Muscle layer of colon (tissue), 2 donors: ENCODE measurements at regions not wholly inside any gene's neighbourhood (a gene's known extent, or its start where the extent isn't known, plus 50 kb on each side); places are given as distances from the start of the nearest gene placed in this dataset.

ENCODE experiments used
- H3K27ac ChIP-seq: one replicate; pipeline ENCODE4 v1.7.0; 2013; ENCODE audit warnings: low read depth, mild to moderate bottlenecking, low read length, moderate library complexity
- H3K27me3 ChIP-seq, 2 donors: one replicate each; pipeline ENCODE4 v1.7.0; 2013; ENCODE audit warnings: low read length in 2 of 2, mild to moderate bottlenecking in 2 of 2; ENCODE audit not compliant: insufficient read depth in 2 of 2, control insufficient read depth in 1 of 2
- H3K36me3 ChIP-seq: one replicate; pipeline ENCODE4 v1.7.0; 2013; ENCODE audit warnings: mild to moderate bottlenecking, low read length; ENCODE audit not compliant: insufficient read depth
- H3K4me1 ChIP-seq: one replicate; pipeline ENCODE4 v1.7.0; 2013; ENCODE audit warnings: mild to moderate bottlenecking, low read length; ENCODE audit not compliant: insufficient read depth
- H3K4me3 ChIP-seq, 2 donors: one replicate each; pipeline ENCODE4 v1.7.0; 2013; ENCODE audit warnings: low read length in 2 of 2, low read depth in 1 of 2, mild to moderate bottlenecking in 1 of 2, moderate library complexity in 1 of 2
- H3K9ac ChIP-seq: one replicate; pipeline ENCODE4 v1.7.0; 2013; ENCODE audit warnings: low read length
- H3K9me3 ChIP-seq: one replicate; pipeline ENCODE4 v1.7.0; 2013; ENCODE audit warnings: mild to moderate bottlenecking, low read length
- donor health status: abdominal sarcoma.
- donor health status: Adenocarcinoma of cecum.

DNA sequence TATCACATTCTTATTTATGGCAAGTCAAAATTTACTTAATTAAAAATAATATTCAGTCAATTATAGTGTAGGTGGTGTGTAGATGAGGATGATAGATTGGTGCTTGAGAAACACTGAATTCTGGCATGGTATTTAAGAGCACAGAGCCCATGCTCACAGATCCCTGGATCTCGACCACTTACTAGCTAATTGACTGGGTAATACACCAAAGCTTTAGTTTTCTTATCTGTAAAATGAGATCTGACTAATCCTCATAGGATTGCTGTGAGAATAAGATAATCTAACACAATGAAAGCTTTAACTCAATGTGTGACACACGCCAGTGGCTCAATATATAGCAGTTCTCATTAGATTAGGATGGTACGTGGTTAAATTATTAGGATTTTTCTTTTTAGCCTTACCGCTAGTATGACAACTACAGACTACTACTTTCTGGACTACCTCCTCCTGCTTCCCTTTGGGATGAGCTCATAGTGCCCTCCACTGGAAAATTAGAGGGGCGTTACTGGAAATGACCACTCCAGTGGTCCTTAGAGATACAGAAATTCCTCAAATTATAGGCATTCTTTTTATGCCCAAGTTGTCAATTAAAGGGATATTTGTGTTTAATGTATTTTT is 482.8 kb upstream of the TBX3 start:
- Histone ChIP-seq H3K27me3 (no peaks in the 10 kb centered on the region), H3K36me3 (no peaks in the 10 kb centered on the region), H3K4me3 (no peak overlapping the region), H3K9ac (no peak overlapping the region), H3K27ac (no peak overlapping the region), H3K9me3 (no peaks in the 10 kb centered on the region), H3K4me1 (no peaks in the 10 kb centered on the region)

DNA sequence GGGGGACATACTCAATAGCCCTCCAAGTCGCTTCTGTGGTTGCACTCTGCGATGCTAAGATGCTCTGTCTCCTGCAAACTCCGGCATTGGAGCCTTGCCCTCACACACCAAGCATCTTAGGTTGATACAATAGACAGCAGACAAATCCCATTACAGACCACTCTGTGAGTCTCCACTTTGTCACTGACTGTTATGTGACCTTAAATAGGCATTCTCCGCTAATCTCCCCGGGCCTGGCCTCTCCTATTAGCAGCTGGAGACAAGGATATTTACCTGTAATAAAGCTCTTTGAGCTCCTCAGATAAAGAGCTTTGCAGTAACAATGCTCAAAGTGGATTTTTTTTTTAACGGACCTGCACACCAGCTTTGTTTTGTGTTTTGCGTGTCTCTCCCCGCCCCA is 479.7 kb upstream of the TBX3 start:
- no peaks in the 10 kb centered on the region for H3K4me1 ChIP-seq
- H3K4me3 ChIP-seq, result no peak overlapping the region
- no peak overlapping the region for H3K27ac ChIP-seq
- no peaks in the 10 kb centered on the region for H3K27me3 ChIP-seq
- H3K36me3 ChIP-seq, result no peaks in the 10 kb centered on the region
- no peaks in the 10 kb centered on the region for H3K9me3 ChIP-seq
- no peak overlapping the region for H3K9ac ChIP-seq

DNA sequence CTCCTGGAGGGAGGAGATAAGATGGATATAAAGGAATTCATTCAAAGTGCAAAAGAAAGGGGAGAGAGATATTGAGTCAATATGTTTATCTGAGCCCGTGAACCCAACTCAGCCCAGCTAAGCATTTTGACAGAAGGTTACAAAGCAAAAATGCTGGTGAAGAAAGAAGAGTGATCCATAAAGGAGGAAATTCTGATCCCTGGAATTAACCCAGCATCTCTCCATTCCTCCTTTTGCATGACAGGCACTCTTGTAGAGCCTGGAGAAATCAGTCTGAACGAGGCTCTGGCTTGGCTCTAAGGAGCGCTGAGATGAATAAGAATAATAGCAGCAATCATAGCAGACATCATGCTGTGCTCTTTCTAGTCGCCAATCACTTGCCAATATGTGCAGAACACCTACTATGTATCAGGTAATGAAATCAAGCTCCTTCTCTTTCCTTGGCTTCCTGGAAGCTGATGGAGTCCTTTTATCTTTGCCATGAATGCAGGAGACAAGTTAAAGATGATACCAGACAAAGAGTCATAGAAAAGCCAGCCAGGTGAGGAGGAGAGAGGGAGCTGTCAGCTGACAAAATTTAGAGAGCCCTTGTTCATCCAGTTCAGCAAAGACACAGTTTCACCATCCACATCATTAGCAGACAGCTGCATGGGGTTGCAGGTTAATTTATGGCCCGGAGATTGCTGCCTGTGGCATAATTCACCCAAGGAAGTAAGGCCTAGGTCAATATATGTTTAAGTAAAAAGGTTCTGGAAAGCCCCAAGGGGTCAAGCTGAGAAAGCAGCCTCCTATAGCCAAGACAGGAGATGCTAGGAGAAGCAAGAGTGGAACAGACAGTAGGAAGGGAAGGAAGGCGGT is 476.5 kb upstream of the TBX3 start:
- H3K36me3 ChIP-seq, result no peaks in the 10 kb centered on the region
- H3K9me3 ChIP-seq, result no peaks in the 10 kb centered on the region
- H3K27me3 ChIP-seq, result no peaks in the 10 kb centered on the region
- H3K4me1 ChIP-seq, result no peaks in the 10 kb centered on the region
- no peak overlapping the region for H3K27ac ChIP-seq
- H3K4me3 ChIP-seq, result no peak overlapping the region
- H3K9ac ChIP-seq, result no peak overlapping the region

DNA sequence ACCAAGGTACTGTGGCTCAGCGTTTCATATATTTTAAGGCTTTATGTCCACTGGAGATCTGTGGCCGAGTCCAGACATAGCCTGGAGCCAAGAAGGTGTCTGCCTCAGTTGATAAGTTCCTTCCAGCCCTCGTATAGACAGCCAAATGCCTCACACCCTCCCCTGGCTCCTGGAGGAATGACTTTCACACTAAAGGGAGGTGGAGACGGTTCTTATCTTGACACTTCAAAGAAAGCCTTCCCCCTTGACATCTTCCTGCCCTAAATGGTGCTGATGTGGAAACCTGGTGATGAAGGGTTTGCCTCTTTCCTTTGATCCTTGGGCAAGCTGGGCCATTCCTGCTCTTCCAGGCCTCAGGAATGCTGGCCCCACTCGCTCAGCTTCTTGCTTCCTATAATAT is 474.8 kb upstream of the TBX3 start:
- Histone ChIP-seq H3K4me3 (no peak overlapping the region), H3K9me3 (no peaks in the 10 kb centered on the region), H3K9ac (no peak overlapping the region)

DNA sequence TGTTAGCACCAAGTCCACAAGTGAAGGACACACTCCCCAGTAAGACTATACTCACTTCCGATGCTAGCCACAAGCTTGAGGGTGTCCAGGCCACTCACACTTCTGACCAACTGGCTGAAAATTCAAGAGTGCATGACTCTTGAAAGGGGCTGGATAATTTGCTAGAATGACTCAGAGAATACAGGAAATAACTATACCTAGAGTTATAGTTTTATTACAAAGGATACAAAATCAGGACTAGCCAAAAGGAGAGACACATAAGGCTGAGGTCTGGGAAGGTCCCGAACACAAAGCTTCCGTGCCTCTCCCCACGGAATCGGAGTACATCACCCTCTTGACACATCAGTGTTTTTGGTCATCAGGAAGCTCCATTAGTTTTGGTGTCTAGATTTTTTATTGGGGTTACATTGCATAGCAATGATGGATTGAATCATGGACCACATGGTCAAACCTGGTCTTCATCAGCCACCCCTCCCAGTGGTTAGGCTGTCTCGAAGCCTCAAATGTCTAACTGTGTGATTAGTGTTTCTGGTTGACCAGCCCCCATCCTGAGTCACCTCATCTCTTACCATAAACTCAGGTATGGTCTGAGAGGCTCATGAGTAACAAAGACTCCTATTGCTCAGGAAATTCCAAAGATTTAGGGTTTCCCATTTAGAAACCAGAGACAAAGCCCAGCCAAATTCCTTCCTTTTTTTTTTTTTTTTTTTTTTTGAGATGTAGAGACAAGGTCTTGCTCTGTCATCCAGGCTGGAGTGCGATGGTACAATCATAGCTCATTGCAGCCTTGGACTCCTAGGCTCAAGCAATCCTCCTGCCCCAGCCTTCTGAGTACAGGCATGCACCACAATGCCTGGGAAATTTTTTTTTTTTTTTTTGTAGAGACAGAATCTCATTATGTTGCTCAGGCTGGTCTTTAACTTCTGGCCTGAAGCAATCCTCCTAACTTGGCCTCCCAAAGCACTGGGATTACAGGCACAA is 472.0 kb upstream of the TBX3 start:
- Histone ChIP-seq H3K9me3 (no peaks in the 10 kb centered on the region), H3K36me3 (no peaks in the 10 kb centered on the region), H3K27ac (no peak overlapping the region), H3K4me1 (no peaks in the 10 kb centered on the region), H3K9ac (no peak overlapping the region), H3K4me3 (no peak overlapping the region), H3K27me3 (no peaks in the 10 kb centered on the region)

More for the DNA sequence above, 474.8 kb upstream of the TBX3 start:
- Histone ChIP-seq H3K4me1 (no peaks in the 10 kb centered on the region), H3K36me3 (no peaks in the 10 kb centered on the region), H3K27me3 (no peaks in the 10 kb centered on the region), H3K27ac (no peak overlapping the region)

DNA sequence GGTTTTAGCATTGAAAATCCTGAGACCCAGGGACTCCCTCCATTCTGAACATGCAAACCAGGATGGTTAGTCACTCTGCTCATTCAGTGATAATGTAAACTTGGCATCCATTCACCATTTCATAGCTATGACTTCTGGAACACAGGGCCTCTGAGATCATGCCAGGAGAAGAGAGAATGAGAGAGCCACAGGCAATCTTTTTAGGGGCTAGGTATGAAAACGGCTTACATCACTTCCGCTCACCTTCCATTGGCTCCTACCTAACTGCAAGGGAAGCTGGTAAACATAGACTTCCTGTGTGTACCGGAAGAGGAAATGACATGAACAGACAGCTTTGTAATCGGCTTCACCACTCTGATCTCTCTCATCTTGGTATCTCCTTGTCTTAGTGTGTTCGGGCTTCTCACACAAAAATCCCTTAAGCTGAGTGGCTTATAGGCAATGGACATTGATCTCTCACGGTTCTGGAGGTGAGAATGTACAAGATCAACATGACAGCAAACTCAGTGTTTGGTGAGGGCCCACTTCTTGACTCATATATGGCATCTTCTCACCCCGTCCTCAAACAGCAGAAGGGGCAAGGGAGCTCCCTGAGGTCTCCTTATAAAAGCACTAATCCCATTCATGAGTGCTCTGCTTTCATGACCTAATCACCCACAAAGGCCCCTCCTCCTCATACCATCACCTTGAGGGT is 465.9 kb upstream of the TBX3 start:
- Histone ChIP-seq H3K4me3 (no peak overlapping the region), H3K27ac (no peak overlapping the region), H3K27me3 (no peaks in the 10 kb centered on the region)

DNA sequence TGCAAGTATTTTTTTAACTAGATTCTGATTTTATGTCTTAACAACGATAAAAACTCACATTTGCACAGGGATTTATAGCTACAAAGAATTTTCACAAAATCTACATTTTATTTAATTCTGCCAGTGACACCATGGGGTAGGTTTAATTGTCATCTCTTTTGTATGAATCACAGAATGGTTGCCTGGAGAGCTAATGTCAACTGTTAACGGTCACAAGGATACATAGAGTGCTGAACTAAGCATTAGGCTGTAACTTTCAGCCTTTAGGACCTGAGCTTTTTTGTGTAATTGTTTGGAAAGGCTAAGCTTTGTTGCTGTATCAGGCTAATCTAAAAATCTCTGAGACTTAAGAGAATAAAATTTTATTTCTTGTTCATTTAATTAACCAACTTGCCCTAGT is 465.3 kb upstream of the TBX3 start:
- no peaks in the 10 kb centered on the region for H3K9me3 ChIP-seq
- H3K27ac ChIP-seq, result no peak overlapping the region
- no peak overlapping the region for H3K4me3 ChIP-seq
- H3K36me3 ChIP-seq, result no peaks in the 10 kb centered on the region
- H3K4me1 ChIP-seq, result peaks cover 7% of the 10 kb centered on the region
- no peaks in the 10 kb centered on the region for H3K27me3 ChIP-seq
- no peak overlapping the region for H3K9ac ChIP-seq

More for the DNA sequence above, 465.9 kb upstream of the TBX3 start:
- Histone ChIP-seq H3K9ac (no peak overlapping the region), H3K4me1 (peaks cover 7% of the 10 kb centered on the region), H3K36me3 (no peaks in the 10 kb centered on the region), H3K9me3 (no peaks in the 10 kb centered on the region)

DNA sequence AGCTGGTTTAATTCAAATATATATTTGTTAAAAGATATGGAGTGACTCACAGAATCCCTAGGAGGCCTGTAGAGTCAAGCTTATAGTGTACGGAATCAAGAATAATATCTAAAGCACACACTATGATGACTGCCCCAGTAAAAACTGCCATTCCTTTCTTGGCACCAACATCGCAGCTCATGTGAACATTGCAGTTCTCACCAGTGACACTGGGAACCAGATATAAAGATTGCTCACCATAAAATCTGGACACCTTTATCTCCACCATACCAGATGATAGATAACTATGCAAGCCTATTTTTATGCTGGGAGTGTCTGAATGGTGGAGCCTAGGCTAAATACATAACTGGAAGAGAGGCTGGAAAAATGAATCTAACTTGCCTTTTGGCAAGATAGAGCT is 463.9 kb upstream of the TBX3 start:
- no peak overlapping the region for H3K9ac ChIP-seq
- H3K27me3 ChIP-seq, result no peaks in the 10 kb centered on the region
- no peak overlapping the region for H3K27ac ChIP-seq
- no peak overlapping the region for H3K4me3 ChIP-seq
- H3K4me1 ChIP-seq, result peaks cover 7% of the 10 kb centered on the region
- no peaks in the 10 kb centered on the region for H3K36me3 ChIP-seq
- no peaks in the 10 kb centered on the region for H3K9me3 ChIP-seq

DNA sequence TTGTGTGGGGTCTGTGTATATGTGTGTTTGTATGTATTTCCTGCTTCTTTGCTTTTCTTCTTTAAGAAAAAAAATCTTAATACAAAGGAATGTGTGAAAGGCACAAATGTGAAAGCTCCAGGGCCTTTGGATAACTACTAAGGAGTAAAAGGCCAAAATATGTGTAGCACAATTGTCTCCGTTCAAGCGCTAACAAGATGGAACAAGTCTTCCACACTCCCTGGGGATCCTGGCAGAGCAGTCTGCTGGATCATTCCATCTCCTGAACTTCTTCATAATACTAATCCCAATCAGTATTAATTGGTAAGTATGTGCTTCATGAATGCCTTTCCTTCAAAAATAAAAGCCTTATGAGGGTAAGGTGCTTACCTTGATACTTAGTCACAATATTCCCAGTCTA is 462.5 kb upstream of the TBX3 start:
- Histone ChIP-seq H3K9ac (no peak overlapping the region), H3K27me3 (no peaks in the 10 kb centered on the region), H3K36me3 (no peaks in the 10 kb centered on the region), H3K4me3 (no peak overlapping the region), H3K27ac (no peak overlapping the region), H3K4me1 (peaks cover 7% of the 10 kb centered on the region), H3K9me3 (no peaks in the 10 kb centered on the region)

DNA sequence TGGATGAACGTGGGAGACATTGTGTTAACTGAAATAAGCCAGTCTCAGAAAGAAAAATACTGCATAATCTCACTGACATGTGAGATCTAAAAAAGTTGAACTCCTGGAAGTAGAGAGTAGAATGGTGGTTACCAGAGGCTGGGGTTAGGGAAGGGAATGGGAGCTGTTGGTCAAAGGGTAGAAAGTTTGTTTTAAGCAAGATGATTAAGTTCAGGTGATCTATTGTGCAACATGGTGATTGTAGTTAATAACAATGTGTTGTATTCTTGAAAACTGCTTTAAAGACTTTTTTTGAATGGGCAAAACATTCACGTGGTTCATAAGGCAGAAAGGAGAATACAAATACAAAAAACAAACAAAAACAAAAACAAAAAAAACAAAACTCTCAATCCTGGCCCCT is 460.4 kb upstream of the TBX3 start:
- Histone ChIP-seq H3K27me3 (no peaks in the 10 kb centered on the region), H3K4me3 (no peak overlapping the region), H3K9me3 (no peaks in the 10 kb centered on the region), H3K36me3 (no peaks in the 10 kb centered on the region), H3K9ac (no peak overlapping the region), H3K4me1 (peaks cover 3% of the 10 kb centered on the region), H3K27ac (no peak overlapping the region)
